ENCODE measurements at regions not wholly inside any gene's neighbourhood (a gene's known extent, or its start where the extent isn't known, plus 50 kb on each side); places are given as distances from the start of the nearest gene placed in this dataset.

GRCh38 chr10:2076528-2076927 lies 339.2 kb upstream of the ADARB2 start:
- TF ChIP-seq EP300 (IDR thresholded peaks at IDR 0.05) = no peak
- no peak for TF ChIP-seq CTCF (IDR thresholded peaks at IDR 0.05)

Measured in sigmoid colon (tissue), 4 donors.